ENCODE measurements at regions not wholly inside any gene's neighbourhood (a gene's known extent, or its start where the extent isn't known, plus 50 kb on each side); places are given as distances from the start of the nearest gene placed in this dataset.

DNA sequence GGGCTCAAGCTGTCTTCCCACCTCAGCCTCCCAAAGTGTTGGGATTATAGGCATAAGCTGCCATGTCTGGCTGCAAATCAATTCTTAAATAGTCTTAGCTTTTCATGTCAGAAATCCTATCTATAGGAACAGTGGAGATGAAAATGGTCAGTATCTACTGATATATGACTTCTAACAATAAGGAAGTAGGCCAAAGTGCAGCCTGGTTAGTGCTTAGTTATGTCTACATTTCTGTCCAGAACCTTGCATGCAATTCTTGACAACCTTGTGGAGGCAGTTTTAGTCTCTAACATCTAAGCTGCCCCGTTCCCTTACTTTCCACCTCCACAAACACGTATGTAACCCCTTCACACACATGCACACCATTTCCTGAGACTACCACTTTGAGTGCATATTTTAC lies 169.2 kb upstream of the SPATS2L start:
- H3K4me3 ChIP-seq (ENCODE audit: low read depth, low read length): no peak overlapping the region
- TF ChIP-seq, protein P1, sequence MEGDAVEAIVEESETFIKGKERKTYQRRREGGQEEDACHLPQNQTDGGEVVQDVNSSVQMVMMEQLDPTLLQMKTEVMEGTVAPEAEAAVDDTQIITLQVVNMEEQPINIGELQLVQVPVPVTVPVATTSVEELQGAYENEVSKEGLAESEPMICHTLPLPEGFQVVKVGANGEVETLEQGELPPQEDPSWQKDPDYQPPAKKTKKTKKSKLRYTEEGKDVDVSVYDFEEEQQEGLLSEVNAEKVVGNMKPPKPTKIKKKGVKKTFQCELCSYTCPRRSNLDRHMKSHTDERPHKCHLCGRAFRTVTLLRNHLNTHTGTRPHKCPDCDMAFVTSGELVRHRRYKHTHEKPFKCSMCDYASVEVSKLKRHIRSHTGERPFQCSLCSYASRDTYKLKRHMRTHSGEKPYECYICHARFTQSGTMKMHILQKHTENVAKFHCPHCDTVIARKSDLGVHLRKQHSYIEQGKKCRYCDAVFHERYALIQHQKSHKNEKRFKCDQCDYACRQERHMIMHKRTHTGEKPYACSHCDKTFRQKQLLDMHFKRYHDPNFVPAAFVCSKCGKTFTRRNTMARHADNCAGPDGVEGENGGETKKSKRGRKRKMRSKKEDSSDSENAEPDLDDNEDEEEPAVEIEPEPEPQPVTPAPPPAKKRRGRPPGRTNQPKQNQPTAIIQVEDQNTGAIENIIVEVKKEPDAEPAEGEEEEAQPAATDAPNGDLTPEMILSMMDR (IDR thresholded peaks at IDR 0.05; ENCODE audit: low read depth, low read length): no peak

DNA sequence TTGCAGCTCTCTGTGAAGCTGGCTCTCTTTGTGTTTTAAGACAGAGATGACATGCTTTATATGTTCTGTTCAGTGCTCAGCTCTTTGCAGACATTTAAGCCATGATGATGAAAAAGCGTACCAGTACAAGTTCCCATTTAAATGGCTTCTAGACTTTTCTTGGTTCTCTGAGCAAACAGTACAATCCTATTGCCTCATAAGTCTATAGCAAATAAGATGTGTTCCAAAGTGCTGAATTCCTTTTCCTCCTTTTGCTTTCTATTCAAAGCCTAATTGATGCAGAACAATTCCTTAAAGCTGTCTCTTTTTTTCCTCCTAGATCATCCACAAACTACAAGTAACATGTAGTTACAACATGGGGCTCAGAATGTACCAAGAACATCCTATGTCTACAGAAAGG lies 168.8 kb upstream of the SPATS2L start:
- TF ChIP-seq, protein P1 (IDR thresholded peaks at IDR 0.05; ENCODE audit: low read depth, low read length): no peak
- no peak overlapping the region for H3K4me3 ChIP-seq (ENCODE audit: low read depth, low read length)

DNA sequence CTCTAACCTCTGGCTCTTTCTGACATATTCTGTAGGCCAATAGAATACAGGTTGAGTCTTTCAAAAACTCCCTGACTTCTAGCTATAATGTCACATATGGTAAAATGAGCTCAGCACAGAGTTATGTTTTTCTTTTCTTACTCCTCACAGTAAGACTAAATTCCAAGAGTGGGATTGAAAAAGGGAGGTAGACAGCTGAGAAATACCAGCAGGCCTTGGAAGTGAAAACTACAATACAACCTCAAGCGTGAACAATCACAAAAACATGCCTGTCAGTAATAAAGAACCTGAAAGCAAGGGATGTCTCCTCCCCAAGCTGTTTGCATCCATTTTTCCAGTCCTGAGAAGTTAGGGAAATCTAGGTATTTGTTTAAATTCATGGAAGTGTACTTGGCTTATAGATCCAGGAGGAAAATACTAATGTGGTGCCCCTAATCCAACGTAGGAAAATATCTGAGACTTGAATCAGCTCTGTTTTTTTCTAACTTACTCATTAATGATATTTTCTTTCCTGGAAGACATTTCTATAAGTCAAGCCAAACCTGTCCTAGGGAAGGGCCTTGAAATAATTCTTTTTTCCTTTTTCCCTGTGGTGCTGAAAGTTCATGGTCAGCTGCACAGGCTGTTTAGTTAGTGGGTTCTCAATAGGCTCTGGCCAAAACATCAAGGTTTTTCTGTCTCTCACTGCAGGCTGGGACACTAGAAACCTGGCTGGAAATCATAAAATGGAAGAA lies 167.9 kb upstream of the SPATS2L start:
- no peak overlapping the region for H3K4me3 ChIP-seq (ENCODE audit: low read depth, low read length)
- TF ChIP-seq, protein P1 (IDR thresholded peaks at IDR 0.05; ENCODE audit: low read depth, low read length): no peak

DNA sequence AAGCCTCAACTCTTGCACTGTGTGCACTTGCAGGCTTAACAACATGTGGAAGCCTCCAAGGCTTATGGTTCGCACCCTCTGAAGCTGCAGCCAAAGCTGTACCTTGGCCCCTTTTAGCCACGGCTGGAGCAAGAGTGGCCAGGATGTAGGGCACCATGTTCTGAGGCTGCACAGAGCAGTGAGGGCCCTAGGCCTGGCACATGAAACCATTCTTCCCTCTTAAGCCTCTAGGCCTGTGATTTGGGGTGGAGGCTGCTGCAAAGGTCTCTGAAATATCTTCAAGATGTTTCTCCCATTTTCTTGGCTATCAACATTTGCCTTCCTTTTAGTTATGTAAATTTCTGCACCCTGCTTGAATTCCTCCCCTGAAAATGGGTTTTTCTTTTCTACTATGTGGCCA lies 161.9 kb upstream of the SPATS2L start:
- TF ChIP-seq, protein P1 (IDR thresholded peaks at IDR 0.05; ENCODE audit: low read depth, low read length): no peak

DNA sequence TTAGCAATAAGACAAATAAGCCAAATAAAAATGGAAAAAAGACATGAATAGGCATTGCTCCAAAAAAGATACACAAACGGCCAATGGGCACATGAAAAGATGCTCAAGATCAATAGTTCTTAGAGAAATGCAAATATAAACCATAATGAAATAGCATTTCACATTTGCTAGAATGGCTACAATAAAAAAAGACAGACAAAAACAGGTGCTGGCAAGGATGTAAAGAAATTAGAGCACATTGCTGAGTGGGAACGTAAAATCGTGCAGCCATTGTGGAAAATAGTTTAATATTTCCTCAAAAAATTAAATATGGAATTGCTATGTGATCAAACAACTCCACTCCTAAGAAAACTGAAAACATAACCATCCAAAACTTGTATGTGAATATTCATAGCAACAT lies 160.0 kb upstream of the SPATS2L start:
- H3K4me3 ChIP-seq (ENCODE audit: low read depth, low read length): no peak overlapping the region
- TF ChIP-seq, protein P1 (IDR thresholded peaks at IDR 0.05; ENCODE audit: low read depth, low read length): no peak

More for the DNA sequence above, 161.9 kb upstream of the SPATS2L start:
- H3K4me3 ChIP-seq (ENCODE audit: low read depth, low read length): no peak overlapping the region

DNA sequence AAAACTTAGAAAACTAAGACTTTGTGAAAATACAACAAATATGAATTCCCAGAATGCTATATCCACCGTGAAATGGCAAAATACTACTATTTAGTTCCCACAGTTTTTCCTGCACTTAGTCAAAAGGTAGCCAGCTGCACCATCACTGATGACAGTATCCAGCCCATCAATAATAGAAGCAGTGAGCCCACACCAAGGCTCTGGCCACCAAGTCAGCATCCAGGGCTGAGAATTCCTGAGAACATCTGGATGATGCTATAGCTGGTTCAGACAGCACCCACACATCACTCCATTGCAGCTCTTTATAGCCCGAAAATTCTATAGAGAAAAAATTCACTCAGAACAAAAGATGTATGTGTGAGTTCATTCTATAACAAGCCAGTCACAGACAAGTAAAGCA lies 159.1 kb upstream of the SPATS2L start:
- H3K4me3 ChIP-seq (ENCODE audit: low read depth, low read length): no peak overlapping the region
- TF ChIP-seq, protein P1 (IDR thresholded peaks at IDR 0.05; ENCODE audit: low read depth, low read length): no peak

DNA sequence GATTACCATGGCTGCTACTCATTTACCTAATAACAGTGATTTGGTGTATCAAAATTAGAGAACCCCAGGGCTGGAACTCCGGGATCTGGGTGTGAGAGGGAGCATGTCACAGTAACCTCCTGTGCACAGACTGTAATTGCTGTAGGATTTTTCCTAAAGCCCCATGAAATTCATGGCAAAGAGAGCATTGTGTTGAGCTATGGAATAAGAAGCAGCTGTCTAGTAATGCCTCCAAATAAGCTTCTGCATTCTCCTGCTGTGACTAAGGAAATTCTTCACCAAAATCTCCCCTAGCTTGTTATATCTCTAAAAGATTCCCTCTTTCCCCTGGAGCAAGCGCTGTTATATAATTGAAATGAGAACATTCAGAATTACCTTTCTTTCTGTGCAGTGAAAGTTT lies 158.1 kb upstream of the SPATS2L start:
- H3K4me3 ChIP-seq (ENCODE audit: low read depth, low read length): no peak overlapping the region
- TF ChIP-seq, protein P1 (IDR thresholded peaks at IDR 0.05; ENCODE audit: low read depth, low read length): no peak
